Stimulated activated CD4-positive, alpha-beta T cell treated with anti-CD3 and anti-CD28 coated beads, Interleukin-2, amount 100 ng/mL, for 24 hours (primary cell): ENCODE measurements at regions not wholly inside any gene's neighbourhood (a gene's known extent, or its start where the extent isn't known, plus 50 kb on each side); places are given as distances from the start of the nearest gene placed in this dataset.
"Not testable (repeated sequence)": the region's sequence is repeated elsewhere in the genome, so short reads cannot be mapped to it uniquely, and the experiment has no call there.

Source experiments
- DNase-seq, 2 donors: peaks; one replicate each; pipeline ENCODE4 v3.0.0-alpha.2; 2020

DNA sequence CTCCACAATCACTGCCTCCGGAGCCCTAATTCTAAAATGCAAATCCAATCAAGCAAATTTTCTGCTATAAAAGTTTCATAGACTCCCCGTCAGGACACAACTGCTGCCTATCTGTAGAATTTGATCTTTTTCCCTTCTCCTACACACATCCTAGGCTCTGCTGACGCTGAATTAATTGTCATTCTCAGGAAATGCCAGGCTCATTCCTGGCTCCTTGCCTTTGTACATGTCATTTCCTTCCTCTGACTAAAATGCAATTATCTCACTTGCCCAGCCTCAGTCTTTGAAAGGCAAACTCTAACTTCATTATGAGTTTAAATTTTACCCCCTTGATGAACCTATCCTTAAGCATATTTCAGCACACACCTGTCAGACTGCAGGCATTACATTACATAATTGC lies 844.9 kb upstream of the CRIM1 start:
- DNase-seq: no peak

DNA sequence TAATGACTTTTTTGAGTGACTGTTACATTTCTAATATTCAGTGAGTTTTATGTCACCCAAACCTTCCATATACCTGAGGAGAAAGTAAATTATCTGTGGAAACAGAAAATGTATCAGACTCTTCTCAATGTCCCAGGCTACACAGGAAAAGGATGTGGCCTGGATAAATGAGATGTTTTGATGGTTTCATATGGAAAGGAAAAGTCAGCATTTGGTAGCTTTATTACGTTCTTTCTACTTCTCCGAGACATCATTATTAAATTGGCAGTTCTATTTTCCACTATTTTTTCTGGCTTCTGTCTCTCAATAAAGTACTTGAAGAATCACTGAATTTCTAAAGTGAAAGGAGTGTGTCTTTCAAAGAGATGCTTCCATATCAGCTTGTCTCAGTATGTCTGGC lies 847.0 kb upstream of the CRIM1 start:
- DNase-seq: no peak

DNA sequence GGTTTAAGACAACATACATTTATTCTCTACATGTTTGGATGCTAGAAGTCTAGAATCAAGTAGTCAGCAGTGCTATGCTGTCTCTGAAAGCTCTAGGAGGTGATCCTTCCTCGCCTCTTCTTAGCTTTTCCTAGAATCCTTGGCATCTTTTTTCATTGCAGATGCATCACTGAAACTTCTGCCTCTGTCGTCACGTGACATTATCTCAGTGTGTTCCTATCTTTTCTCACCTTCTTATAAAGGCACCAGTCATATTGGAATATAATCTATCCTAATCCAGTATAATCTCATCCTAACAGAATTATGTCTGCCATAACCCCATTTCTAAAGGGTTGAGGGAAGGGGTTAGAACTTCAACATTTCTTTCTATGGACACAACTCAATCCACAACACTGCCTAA lies 851.2 kb upstream of the CRIM1 start:
- no peak for DNase-seq

DNA sequence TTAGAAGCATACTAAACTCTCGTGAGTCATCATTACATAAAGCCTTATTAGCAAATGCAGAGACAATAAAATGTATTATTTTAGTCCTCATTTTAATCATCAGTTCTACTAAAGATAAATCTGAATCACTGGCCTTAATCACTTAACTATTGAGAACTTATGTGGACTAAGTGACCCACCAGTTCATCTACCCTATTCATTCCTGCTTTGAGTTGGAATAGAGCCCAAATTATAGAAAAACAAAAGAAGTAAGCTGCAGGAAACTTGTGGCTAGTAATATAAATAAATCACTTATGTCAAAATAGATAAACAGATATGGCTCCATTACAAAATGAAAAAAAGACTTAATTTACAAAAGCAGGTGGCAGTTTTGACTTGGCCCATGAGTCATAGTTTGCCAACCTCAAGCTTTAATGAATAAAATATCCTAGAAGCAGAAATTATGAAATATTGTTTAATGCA lies 851.8 kb upstream of the CRIM1 start:
- DNase-seq: no peak

DNA sequence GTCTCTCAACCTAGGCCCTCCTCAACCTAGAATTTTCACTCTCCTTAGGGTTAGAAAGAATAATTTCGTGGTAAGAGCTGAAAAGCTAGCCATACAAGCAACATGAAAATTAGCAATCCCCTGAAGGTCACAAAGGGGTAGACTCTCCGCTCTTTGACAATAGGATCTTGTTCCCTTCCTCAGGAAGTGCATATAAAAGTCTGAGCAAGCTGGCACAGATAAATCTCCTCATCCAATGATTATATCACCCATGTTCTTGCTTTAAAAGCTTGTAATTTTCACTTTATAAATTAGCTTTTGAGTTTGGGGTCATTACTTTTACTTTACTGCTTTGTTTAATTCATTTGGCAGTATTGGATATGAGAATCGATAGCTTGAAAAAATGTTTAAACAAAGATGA lies 852.3 kb upstream of the CRIM1 start:
- DNase-seq: no peak

DNA sequence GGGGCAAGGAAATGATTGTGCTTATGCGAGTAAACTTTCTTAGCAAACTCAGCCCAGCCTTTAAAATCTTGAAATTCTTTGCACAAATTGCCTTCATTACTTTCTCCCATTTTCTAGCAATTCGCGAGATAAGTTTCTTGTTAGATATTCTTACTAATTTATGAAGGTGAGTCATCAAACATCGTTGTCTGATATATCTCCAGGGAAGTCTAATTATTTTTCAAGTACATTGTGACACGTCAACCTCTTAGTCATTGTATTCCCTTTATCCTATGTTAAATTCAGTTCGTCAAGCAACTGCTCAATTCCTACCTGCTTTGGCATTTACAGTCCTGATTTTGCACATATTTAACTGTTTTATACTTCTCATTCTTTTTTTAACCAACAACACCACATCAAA lies 854.5 kb upstream of the CRIM1 start:
- no peak for DNase-seq

DNA sequence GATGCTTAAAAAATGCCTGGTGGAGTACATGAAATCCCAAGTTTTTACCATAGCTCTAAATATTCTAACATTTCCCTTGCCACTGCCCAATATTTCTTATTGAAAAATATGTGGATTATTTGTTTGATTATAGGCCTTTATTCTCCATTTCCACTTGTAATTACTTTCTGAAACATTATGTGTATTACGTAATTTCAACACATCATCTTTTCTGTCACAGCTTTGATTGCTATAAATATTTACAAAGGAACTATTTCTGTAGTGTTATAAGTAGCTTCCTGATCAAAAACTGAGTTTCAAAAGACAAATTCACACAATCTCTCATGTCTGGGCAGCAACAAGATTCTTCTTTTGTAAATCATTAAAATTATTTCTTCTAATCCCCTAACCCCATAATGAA lies 859.6 kb upstream of the CRIM1 start:
- DNase-seq: no peak

DNA sequence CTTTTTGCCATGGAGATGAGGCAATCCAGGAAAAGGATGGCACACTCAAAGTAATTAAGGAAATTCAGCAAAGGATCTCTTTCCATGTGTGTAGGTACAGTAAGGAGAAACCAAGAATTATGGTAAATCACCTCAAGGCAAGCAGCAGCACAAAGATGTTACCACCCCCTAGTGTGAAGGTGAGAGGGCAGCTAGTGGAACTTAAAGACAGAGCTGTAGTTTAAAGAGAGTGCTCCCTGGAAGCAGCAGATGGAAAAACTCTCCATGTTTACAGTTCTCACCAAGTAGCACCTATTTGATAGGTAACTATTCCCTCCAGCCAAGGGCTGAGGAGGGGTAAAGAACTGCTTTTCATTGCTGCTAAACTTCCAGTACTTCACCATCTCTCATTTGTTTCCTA lies 860.4 kb upstream of the CRIM1 start:
- no peak for DNase-seq

DNA sequence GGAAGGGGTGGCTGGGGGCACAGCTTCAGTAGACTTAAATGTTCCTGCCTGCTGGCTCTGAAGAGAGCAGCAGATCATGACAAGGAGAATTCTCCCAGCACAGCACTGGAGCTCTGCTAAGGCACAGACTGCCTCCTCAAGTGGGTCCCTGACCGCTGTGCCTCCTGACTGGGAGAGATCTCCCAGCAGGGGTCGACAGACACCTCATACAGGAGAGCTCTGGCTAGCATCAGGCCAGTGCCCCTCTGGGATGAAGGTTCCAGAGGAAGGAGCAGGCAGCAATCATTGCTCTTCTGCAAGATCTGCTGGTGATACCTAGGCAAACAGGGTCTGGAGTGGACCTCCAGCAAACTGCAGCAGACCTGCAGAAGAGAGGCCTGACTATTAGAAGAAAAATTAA lies 877.5 kb upstream of the CRIM1 start:
- DNase-seq: not testable (repeated sequence)

DNA sequence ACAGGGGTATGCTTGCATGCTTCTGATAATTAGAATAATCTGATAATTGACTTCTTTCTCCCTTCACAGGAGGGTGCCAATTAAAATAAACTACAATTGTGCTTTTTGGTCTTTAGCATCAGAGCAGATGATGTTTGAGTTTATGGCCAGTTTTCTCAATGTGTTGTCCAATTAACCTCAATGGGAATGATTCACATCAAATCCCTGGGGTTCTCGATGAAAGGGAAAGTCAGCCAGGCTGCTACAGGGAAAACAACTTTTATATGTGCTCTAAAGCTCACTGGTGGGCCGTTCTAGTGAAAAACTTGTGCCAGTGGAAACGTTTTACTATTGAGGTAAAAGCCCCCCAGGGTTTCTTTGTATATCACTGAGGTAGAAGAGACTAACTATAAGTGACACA lies 887.3 kb upstream of the CRIM1 start:
- no peak for DNase-seq

DNA sequence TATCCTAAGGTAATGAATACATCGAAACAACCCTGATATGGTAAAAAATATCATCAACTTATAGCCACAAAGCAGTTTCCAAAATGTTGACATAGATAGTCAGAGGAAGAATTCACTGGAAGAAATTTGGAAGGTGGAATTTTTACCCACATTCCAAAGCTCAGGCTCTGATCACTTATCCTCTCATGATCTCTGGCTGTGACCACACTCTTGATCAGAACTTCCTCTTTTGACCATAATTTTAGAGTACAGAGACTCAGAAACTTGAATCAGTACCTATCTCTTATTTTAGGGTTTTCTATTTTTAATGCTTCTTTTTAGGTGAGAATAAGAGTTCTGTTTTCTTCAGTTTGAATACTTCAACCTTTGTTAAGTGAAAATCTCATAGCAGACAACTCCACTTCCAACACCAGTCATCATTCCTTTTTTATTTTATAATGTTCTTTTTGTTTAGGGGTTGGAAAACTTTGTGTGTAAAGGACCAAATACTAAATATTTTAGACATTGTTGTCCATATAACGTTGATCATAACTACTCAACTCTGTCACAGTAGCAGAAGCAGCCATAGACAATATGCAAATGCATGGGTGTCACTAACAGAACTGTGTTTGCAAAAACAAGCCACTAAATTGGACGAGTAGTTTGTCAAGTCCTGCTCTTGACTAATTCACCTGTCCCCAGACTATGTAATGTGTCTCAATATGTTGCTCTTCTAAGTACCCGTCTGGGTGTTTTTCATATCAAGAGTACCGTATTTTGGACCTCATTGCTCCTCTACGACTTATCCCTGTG lies 891.6 kb upstream of the CRIM1 start:
- DNase-seq: no peak

DNA sequence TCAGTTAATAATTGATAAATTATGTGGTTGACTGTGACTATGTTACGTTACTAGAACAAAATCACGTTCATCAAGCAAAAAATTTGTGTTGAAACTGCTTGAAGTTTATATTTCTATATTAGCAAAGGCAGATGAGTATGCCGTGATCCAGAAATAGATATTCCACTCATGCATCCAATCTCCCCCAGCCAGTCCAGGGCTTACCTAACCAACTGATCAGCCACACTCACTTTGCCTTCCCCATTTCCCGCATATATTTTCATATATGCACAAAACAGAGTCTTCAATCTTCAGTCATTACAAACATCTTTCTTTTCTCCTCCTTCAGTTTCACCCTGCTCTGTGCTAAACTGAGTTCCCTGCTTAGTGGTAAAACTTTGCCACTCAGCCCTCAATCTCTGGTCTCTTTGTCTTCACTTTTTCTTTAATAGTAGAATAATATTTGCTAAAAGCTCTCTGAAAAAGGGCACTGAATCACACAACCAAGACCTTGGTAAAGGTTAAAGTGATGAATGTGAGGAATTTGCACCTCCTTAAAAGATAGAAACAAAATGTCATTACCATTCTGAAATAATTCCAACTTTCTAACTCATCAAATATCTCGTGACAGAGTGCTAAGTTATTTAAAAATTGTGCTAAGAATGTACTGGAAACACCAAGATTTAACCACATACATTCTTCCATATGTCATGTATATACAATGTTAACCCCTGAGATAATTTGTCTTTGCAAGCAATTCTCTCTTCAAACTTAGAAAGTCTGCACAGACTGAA lies 893.2 kb upstream of the CRIM1 start:
- no peak for DNase-seq

DNA sequence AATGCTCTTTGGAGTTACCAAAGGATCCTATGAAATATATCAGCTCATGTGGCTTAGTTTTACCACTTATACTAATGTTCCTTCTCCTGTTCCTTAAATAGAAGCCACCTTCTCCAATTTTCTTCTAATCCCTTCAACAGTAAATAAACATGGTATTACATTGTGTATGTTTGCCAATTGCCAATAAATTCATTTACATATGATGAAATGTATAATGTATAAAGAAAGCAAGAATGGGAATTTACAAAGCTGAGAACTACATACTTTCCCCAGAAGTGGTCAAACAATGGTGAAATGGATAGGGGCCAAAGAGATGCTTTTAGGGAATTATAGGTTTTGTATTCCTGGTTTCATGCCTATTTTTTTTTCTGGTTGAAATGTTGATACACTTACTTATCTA lies 894.2 kb upstream of the CRIM1 start:
- no peak for DNase-seq

DNA sequence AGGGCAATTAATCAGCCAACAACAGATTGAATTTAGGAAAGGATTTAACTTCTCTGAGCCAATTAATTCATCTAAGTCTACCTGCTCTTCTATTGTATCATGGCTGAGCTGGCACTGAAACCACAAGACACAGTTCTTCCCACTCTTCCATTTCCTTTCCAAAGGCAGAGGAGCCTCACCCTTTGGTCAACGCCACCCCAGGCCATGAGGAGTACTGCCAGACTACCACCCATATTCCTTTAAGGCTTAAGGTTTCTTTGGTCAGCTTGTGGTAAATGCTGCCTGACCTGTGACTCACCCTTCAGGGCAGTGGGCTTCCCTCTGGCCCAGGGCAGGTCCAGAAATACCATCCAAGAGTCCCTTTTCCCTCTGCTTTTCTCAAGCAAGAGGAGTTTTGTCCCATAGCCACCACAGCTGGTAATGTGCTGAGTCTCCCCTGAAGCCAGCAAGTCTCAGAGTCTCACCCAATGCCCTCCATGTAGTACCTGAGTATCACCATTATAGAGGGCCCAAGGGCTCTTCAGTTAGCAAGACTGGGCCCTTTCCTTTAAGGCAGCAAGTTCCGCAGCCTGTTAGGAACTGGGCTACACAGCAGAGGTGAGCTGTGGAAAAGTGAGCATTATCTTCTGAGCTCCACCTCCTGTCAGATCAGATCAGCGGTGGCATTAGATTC lies 900.5 kb upstream of the CRIM1 start:
- DNase-seq: no peak

DNA sequence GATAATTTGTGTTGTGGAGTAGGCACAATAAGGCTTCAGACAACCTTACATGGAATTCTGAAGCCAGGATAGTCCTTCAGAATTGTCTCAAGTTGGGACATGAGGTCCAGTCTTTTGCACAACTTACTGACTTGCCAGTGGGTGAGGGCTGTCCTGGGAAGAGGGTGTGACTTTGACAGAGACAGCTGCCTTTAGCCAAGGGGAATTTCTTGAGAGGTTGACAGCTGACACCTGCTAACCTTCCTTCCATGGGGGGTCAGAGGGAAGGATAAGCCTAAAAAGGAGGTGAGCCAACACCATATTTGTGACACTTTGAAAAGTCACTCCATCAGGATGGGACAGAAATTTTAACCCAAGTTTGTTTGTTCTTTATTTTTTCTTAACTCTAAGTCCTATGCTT lies 907.8 kb upstream of the CRIM1 start:
- no peak for DNase-seq

DNA sequence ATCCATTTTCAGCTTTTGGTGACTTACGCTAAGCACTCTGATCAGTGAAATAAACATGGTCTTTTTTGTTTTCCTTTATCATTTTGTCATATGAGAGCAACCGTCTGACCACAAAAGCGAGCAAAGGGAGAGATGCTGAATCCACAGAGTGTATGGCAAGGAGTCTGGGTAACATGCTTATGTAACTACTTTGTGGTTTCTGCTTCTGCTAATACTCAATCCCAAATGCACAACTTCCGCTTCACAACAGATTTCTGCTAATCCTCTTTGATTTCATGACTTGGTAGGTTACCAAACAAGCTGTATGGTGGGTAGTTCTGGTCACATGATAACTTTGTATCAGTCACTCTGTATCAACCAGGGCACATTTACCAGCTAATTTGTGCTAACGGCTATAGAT lies 908.4 kb upstream of the CRIM1 start:
- DNase-seq: no peak

DNA sequence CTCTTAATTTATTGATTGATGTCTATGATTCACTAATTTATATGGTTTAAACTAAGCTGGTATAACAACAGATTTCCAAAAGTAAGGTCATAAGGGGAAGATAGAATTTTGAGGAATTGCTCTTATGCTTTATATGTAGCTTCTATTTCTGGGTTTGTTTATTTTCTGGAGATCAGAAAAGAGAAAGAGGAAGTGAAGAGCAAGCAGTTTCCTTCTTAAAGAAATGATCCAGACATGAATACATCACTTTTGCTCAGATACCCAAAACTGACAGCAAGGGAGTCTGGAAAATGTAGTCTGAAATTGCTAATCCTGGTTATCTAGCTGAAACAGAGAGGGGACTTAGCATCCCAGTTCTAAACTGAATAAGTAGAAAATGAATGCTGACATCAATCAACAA lies 912.5 kb upstream of the CRIM1 start:
- DNase-seq: no peak

DNA sequence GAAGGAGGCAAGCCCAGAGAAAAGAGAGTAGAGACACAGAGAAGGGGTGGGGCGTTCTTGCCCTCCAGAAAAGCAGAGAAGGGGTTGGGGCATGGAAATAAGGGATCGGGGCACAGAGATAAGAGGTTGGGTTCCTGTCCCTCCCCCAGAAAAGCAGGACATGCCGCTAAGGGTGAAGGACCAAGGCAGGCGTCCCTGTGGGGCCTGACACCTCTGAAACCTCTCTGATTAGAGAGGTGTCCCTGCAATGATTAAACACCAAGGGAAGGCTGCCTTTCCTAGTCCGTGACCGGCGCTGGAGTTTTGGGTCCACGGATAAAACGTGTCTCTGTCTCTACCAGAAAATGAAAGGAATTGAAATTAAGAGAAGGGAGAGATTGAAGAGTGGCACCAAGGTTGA lies 914.0 kb upstream of the CRIM1 start:
- DNase-seq: not testable (repeated sequence)

DNA sequence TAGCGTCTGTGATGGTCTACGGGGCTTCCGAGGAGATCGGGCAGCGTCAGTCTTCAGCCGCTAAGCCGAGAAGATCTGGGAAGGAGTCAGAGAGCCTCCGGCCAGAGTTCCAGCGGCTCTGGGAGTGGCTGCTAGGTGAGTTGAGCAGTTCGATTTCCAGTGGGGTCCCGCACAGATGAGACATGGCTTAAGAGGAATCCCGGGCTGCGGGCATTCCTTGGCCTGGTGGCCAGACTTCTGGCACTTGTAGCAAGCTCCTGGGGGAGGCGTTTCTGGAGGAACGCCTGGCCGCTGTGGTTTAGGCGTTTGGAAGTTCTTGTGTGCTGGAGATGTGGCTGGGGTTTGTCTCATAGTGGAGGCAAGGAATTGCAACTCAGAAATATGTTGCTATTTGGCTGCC lies 915.3 kb upstream of the CRIM1 start:
- DNase-seq: not testable (repeated sequence)

DNA sequence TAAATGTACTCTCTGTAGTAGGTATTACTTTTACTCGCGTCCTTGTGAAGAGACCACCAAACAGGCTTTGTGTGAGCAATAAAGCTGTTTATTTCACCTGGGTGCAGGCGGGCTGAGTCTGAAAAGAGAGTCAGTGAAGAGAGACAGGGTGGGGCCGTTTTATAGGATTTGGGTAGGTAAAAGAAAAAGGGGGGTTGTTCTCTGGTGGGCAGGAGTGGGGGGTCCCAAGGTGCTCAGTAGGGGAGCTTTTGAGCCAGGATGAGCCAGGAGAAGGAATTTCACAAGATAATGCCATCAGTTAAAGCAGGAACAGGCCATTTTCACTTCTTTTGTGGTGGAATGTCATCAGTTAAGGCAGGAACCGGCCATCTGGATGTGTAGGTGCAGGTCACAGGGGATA lies 918.7 kb upstream of the CRIM1 start:
- DNase-seq: not testable (repeated sequence)

DNA sequence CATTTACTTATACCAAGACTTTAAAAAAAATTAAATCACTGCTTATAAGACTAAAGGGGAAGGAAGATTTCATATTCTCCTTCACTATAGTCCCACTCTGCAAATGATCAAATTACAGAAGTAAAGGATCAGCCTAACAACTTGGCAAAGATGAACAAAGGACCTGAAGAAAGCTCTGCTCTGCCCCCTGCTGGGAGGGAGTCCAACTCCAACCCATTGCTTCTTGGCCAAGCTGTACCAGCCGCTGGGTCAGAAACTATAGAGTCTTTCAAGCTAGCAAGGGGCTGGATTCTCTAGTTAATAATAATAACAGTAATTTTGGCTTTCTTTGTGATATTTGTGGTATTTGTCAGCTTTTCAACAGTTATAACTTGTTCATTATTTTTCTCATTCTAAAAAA lies 927.0 kb upstream of the CRIM1 start:
- peak in 1 of 2 donors; percentile 39 for DNase-seq

DNA sequence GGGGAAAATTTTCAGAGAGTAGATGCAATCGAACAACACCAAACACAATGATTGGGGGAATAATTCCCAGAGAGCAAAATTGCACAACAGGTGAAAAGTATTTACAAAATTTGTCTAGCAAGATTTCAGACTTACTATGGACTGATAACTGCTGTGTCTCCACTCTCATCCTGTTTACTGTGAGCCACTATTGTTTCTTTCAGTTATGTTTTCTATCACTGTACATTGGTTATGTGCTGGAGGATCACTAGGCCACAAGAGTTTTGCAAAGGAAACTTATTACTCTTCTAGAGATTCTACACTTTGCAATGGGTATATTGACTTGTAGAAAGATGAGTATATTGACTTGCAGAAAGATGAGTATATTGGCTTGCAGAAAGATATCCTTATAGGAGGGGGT lies 934.1 kb upstream of the CRIM1 start:
- no peak for DNase-seq

DNA sequence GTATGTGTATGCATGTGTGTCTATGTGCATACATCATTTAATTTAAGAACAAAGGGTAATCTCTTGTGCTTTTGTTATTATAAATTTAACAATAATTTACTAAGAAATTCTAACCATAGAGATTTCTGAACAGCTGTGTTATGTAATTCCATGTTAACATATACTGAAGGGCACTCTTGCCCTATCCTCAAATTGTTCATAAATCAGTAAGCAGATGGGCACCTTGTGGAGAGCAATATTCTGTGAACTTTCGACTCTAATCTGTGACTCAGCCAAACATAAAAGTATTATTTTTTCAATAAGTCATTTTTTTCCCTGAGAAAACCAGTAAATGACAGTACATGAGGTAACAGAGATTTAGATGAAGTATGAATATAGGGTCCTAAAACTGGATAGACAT lies 938.3 kb upstream of the CRIM1 start:
- no peak for DNase-seq
